GM18519 (cell line): ENCODE measurements at regions not wholly inside any gene's neighbourhood (a gene's known extent, or its start where the extent isn't known, plus 50 kb on each side); places are given as distances from the start of the nearest gene placed in this dataset.
"Not testable (repeated sequence)": the region's sequence is repeated elsewhere in the genome, so short reads cannot be mapped to it uniquely, and the experiment has no call there.

Experiments
- ATAC-seq: cut with Tn5 transposase; IDR thresholded peaks from one replicate; pipeline ENCODE4 v1.9.1; 2021; ENCODE audit warnings: mild to moderate bottlenecking, moderate library complexity; ENCODE audit not compliant: unreplicated experiment, low FRiP score

GRCh38 chr9:99466781-99467180 lies 244.7 kb downstream of the SEC61B start:
- no peak for ATAC-seq

DNA sequence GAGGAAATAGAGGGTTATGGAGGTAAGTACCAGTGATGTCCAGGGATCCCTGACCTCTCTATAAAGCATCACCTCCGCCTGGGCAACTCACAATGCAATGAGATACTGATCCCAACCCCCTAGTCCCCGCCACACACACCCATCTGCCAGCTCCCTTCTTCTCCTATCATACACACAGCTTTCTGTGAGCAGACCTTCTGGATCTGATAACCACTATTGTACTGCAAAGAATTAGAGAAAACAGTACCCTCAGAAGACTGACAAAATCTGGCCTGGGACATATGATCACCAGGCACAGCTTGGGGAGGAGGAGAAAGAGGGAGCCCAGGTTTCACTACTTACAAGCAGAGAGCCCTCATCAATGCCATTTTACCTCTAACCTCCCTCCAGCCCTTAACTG lies 249.0 kb downstream of the SEC61B start:
- ATAC-seq: no peak

- ATAC-seq: no peak
These were observed 250.3 kb downstream of the SEC61B start for GRCh38 chr9:99472240-99472915.

DNA sequence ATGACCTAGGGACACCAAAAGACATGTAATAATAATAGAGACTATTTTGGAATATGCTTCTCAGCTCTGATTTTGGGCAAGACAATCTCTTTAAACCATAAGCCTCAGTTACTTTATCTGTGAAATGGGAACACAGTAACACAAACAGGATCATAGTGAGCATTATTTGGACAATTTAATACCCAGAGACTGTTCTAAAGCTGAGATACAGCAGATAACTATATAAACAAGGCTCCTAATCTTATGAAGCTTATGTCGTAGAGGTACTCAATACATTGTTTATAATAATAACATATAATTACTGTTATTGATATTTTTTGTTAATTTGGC lies 250.8 kb downstream of the SEC61B start:
- no peak for ATAC-seq

DNA sequence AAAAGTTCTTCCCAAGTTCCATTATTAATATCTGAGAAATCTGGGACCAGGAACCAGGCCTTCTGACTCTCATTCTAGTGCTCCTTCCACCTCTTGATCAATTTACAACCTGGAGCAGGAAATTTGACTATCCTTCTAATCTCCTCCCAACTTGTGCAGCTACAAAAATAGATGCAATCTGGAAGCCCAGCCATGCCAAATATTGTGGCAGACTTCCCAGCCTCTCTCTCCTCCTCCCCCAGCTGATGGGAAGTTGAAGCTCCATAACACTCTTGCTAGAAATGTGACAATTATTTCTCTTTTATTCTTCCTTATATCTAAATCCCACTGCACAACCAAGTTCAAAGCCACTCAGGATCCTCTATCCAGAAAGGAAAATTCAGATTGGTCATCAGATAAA lies 252.1 kb downstream of the SEC61B start:
- ATAC-seq: no peak

GRCh38 chr9:99475401-99476065 lies 253.5 kb downstream of the SEC61B start:
- ATAC-seq: no peak

GRCh38 chr9:99478469-99479027 lies 256.5 kb downstream of the SEC61B start:
- no peak for ATAC-seq

DNA sequence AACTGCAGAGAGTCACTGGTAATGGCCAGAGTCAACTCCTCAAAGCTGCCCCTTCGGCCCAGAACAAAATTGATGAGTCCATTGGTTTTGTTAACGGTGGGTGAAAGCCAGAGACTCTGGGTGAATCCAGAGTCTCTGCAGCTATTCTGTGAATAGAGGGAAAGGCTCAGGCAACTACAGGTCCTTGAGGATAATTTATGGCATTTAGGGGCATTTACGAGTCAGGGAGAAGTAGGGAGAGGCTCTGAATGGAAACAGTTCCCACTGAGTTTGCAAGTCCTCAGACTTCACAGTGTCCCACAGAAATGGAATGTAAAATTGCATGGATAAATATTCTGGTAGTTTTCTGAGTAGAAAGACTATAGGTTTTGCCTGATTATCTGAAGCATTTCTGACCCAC lies 257.8 kb downstream of the SEC61B start:
- ATAC-seq: no peak

DNA sequence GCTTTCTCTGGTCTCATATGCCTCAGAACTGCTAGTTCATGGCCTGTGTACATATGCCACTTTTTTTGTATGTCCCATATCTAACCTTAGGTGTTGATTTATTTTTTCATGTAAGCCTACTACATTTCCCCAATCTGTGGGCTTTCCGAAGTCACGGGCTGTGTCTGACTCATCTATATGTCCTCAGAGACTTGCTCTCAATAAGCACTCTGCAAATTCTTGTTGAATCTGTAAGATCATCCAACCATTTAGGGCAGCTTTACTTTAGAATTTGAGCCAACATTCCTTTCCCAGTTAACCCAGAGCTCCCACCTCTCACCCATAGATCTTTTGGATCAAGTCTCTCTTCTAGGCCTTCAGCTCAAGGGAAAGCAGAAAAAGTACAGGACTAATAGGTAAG lies 263.4 kb downstream of the SEC61B start:
- ATAC-seq: no peak

GRCh38 chr9:99486684-99487083 lies 264.6 kb downstream of the SEC61B start:
- ATAC-seq: no peak

DNA sequence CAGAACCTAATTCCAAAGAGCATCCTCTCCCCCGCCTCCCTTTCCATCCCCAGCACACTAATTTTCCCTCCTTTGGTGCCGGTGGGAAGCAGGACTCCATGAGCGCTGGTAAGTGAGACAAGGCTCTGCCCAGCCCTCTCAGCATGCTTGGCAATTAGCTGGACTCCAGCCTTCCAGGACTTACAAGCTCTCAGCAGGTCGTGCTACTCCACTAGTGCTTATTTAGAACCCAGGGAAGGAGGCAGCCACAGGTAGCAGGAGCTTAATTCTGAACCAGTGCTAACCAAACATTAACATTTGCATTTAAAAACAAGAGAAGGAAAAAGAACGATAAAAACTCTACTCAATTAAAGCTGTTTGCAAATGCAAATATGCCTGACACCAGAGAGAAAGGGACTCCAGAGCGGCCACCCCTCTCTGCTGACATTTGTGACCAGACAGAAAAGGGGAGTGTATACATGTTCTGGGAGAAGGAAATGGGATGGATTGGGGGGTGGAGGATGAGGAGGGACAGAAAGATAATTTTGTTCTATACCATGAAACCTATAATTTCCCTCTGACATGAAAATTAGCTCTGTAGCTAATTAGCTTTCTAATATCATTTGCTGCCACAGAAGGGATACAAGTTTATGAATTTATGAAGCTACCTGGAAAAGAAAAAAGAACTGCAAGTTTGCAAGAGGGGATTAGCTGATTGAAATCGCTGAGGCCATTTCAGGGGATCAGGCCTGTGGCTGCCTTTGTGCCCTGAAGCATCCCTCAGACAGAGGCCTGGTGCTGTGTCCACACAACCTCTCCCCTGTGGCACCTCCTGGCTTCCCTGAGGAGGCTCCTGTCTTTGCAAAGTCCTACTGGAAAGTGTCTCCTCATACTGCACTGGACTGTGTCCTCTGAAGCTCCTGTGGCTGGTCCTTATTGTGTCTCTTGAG lies 266.3 kb downstream of the SEC61B start:
- no peak for ATAC-seq

DNA sequence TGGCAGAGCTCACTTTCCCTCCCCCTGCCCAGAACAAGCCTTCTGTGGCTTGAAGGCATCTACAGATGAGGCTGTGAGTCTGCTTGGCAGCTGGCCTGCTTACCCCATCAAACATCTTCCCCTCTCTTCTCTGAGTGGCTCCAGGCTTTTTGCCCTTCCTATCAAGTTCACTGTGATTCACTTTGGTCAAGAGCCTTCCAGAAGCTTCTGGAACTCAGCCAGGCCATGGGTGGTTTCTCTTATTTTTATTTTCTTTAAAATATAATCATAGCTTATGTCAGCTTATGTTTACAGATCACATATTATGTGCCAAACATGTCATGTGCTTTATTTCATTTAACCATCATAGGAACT lies 267.0 kb downstream of the SEC61B start:
- no peak for ATAC-seq

DNA sequence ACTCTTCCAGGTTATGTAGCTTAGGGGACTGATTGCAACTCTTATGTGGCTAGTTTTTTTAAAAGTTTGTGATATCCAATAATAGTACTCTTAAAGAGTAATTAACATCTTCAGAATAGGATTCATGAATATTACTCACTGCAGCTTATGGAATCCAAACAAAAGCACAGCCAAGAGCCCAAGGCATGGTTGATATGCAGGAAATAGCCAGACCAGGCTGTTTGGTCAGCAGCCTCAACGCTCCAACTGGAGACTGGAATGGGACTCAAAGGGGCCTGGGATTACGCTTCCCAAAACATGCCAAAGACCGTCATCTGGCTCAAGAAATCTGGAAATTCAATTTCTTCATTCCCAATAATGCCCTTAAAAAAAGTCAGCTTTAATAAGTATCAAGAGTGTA lies 268.6 kb downstream of the SEC61B start:
- no peak for ATAC-seq

GRCh38 chr9:99491408-99492158 lies 269.5 kb downstream of the SEC61B start:
- no peak for ATAC-seq

DNA sequence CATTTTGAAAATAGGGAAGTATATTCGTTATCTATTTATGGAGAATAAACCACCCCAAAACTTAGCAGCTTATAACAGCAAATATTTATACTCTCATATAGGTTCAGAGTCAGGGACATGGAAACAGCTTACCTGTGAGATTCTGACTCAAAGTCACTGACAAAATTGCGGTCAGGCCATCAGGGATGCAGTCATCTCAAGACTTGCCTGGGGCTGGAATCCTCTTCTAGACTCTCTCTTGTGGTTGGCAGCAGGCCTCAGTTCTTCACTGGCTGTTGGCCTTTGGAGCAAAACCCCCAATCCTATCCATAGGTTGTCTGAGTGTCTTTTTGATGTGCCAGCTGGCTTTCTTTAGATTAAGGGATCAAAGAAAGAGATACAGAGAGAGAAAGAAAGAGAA lies 275.6 kb downstream of the SEC61B start:
- no peak for ATAC-seq

GRCh38 chr9:99498979-99499378 lies 276.9 kb downstream of the SEC61B start:
- ATAC-seq: not testable (repeated sequence)

- ATAC-seq: no peak
These were observed 283.9 kb downstream of the SEC61B start for GRCh38 chr9:99505936-99506335.

GRCh38 chr9:99506747-99507348 lies 284.8 kb downstream of the SEC61B start:
- no peak for ATAC-seq

DNA sequence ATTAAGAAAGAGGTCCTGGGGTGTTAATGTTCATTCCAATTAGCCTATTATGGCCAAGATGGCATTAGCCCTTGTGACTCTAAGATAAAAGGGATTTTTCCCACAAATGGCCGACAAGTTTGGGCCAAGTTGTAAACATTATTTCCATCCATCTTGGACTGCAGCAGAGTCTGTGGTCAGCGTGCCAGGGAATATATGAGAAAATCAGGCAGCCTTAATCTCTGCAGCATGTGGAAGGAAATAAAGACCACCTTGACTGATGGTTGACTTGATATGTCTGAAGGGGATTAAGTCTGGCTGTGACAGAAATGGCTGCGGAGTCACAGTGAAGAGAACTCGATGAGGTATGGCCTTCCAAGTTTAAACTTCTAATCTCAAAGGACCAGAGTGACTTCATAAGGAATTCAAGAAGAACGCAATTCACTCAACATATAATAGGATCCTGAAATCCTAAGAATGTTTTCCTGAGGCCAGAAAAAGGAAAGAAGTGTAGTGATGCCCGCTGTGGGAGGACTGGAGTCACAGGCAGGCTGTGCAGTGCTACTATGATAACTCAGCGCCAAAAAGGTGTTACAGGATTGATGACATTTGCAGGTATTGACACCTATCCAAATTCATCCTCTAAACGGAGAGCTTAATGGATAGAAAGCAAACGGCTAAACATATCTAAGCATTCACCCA lies 287.1 kb downstream of the SEC61B start:
- no peak for ATAC-seq
